GM23338 (cell line): ENCODE measurements at regions not wholly inside any gene's neighbourhood (a gene's known extent, or its start where the extent isn't known, plus 50 kb on each side); places are given as distances from the start of the nearest gene placed in this dataset.

Source experiments
- CREB1 ChIP-seq: fragments of 250-450 bp; sonication (Bioruptor Pico); IDR thresholded peaks from 2 replicates; pipeline ENCODE4 v1.5.0; 2020; ENCODE audit warnings: low read depth, mild to moderate bottlenecking, moderate library complexity
- EZH2 ChIP-seq: fragments of 200-600 bp; sonication (generic); IDR thresholded peaks from one replicate; pipeline ENCODE4 v1.8.0; 2017; ENCODE audit warnings: antibody characterized with exemption, mild to moderate bottlenecking, low read depth; ENCODE audit not compliant: unreplicated experiment
- EZH2phosphoT487 ChIP-seq: fragments of 200-600 bp; sonication (generic); IDR thresholded peaks from one replicate; pipeline ENCODE4 v1.8.1; 2018; ENCODE audit warnings: antibody characterized with exemption; ENCODE audit not compliant: unreplicated experiment
- JUNB ChIP-seq: IDR thresholded peaks from one replicate; pipeline ENCODE4 v1.6.1; 2016; ENCODE audit warnings: antibody characterized with exemption; ENCODE audit not compliant: unreplicated experiment
- POLR2AphosphoS5 ChIP-seq: IDR thresholded peaks from 2 replicates; pipeline ENCODE4 v1.6.1; 2016; ENCODE audit warnings: antibody characterized with exemption, low read depth
- TF ChIP-seq, protein P1 (sequence below), 2 experiments: fragments of 200-600 bp in 1 of 2; sonication (generic) in 1 of 2; conservative IDR thresholded peaks; 2 replicates each; pipeline versions ENCODE4 v1.5.1 to v1.6.1; 2016 to 2017; ENCODE audit warnings: antibody characterized with exemption in 2 of 2, low read depth in 2 of 2, mild to moderate bottlenecking in 2 of 2, moderate library complexity in 1 of 2

- TF ChIP-seq, protein P1, sequence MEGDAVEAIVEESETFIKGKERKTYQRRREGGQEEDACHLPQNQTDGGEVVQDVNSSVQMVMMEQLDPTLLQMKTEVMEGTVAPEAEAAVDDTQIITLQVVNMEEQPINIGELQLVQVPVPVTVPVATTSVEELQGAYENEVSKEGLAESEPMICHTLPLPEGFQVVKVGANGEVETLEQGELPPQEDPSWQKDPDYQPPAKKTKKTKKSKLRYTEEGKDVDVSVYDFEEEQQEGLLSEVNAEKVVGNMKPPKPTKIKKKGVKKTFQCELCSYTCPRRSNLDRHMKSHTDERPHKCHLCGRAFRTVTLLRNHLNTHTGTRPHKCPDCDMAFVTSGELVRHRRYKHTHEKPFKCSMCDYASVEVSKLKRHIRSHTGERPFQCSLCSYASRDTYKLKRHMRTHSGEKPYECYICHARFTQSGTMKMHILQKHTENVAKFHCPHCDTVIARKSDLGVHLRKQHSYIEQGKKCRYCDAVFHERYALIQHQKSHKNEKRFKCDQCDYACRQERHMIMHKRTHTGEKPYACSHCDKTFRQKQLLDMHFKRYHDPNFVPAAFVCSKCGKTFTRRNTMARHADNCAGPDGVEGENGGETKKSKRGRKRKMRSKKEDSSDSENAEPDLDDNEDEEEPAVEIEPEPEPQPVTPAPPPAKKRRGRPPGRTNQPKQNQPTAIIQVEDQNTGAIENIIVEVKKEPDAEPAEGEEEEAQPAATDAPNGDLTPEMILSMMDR (conservative IDR thresholded peaks at IDR 0.05; ENCODE audit: low read depth in 2 of 2) = no peak
- TF ChIP-seq POLR2AphosphoS5 = no peak
- no peak for TF ChIP-seq EZH2
- TF ChIP-seq EZH2phosphoT487 = no peak
- no peak for TF ChIP-seq CREB1 (CRISPR knock-in tag)
- TF ChIP-seq JUNB = no peak
Observed at GRCh38 chr2:19264852-19265251, 93.6 kb downstream of the OSR1 start.
